Gastroesophageal sphincter (tissue), 4 donors: ENCODE measurements at regions not wholly inside any gene's neighbourhood (a gene's known extent, or its start where the extent isn't known, plus 50 kb on each side); places are given as distances from the start of the nearest gene placed in this dataset.

Experiments
- ATAC-seq: fragments of 150-250 bp; one replicate; pipeline ENCODE4 v1.9.1; 2016; ENCODE audit warnings: mild to moderate bottlenecking, moderate library complexity
- H3K27ac ChIP-seq, 4 donors: fragments of 200-600 bp; sonication (generic) in 3 of 4; 1 replicate in 3 of 4; 2 replicates in 1 of 4; pipeline ENCODE4 v1.5.1; 2016 to 2019
- H3K27me3 ChIP-seq: fragments of 200-600 bp; sonication (generic); one replicate; pipeline ENCODE4 v1.5.1; 2019
- H3K36me3 ChIP-seq, 2 donors: fragments of 200-600 bp; sonication (generic); one replicate each; pipeline ENCODE4 v1.5.1; 2019; ENCODE audit warnings: control low read depth in 1 of 2
- H3K4me1 ChIP-seq, 3 donors: fragments of 200-600 bp; sonication (generic); 1 replicate in 2 of 3; 2 replicates in 1 of 3; pipeline ENCODE4 v1.5.1; 2016 to 2019; ENCODE audit warnings: control low read depth in 2 of 3
- H3K4me3 ChIP-seq, 2 donors: fragments of 200-600 bp; sonication (generic); one replicate each; pipeline ENCODE4 v1.5.1; 2019; ENCODE audit warnings: mild to moderate bottlenecking in 1 of 2, moderate library complexity in 1 of 2
- H3K9me3 ChIP-seq, 3 donors: fragments of 200-600 bp; sonication (generic); one replicate each; pipeline ENCODE4 v1.5.1; 2017 to 2019; ENCODE audit warnings: control low read depth in 2 of 3
- CTCF ChIP-seq, 4 experiments: fragments of 200-600 bp in 2 of 4; fragments of 450-650 bp in 2 of 4; sonication (generic) in 1 of 4; IDR thresholded peaks; one replicate each; pipeline ENCODE4 v1.5.1; 2017 to 2019; ENCODE audit warnings: antibody characterized with exemption in 4 of 4, mild to moderate bottlenecking in 2 of 4, moderate library complexity in 2 of 4
- EP300 ChIP-seq: sonication (generic); formaldehyde crosslinking; IDR thresholded peaks from one replicate; pipeline ENCODE4 v1.6.1; 2017; ENCODE audit warnings: antibody characterized with exemption, mild to moderate bottlenecking
- POLR2A ChIP-seq, 2 donors: fragments of 450-650 bp; IDR thresholded peaks; one replicate each; pipeline ENCODE4 v1.6.1; 2017; ENCODE audit warnings: antibody characterized with exemption in 2 of 2, mild to moderate bottlenecking in 2 of 2, moderate library complexity in 1 of 2
- POLR2AphosphoS5 ChIP-seq: sonication (generic); formaldehyde crosslinking; IDR thresholded peaks from one replicate; pipeline ENCODE4 v1.6.1; 2017; ENCODE audit warnings: antibody characterized with exemption
- WGBS, 2 donors: methylation state at CpG; one replicate each; pipeline ENCODE4 v1.1.5; 2018; ENCODE audit warnings: low coverage in 1 of 2; 5-methylcytosine and 5-hydroxymethylcytosine counted together

GRCh38 chr1:213727853-213728592, 259.8 kb upstream of the PROX1 start:
- H3K9me3 ChIP-seq, result peaks cover 0 to 4% (median 0%) of the 10 kb centered on the region in 3 donors
- whole genome bisulfite sequencing, 2 donors, result 69 to 82% methylated on average over 18 to 20 of the region's 20 CpGs

DNA sequence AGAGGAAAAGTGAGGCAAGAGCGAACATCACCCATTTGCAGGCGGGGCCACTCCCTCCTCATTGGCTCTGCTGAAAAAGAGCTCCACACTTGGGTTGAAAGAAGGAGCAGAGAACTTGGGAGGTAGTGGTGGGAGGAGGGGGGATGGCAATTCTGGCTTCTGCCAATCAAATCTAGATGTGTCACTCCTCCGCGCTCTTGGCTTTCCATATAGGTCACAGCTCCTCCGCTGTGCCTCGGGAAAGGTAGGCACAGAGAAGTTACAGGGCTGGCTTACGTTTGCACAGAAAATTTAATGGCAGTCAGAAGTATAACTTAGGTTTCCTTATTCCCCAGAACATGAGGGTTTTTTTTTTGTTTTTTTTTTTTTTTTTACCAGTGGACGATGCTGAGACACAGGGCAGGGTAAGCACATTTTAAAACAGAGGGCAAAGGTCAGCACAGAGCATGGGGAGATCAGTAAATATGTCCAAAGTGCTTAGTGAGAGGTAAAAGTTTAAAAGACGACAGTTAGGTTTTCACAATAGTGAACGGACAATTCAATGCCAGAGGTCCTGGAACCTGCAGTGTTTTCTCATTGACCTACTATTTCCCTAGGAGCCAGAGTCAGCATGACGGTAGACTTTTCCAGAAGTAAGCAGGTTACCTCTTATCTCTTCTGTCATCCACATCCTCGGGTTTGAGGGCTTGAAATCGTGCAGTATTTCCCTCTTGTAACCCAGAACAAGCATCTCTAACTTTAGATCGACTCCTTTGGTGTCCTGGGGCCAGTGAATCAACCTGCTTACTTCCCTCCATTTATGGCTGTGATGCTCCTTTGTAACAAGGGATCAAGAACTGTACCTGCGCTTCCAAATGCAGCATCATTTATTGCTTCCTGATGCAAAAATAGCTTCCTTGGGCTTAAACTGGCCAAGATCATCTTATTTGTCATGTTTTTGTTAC, 258.9 kb upstream of the PROX1 start:
- ATAC-seq, result no peak
- H3K9me3 ChIP-seq, result peaks cover 0 to 4% (median 0%) of the 10 kb centered on the region in 3 donors
- H3K36me3 ChIP-seq, result no peaks in the 10 kb centered on the region
- 73 to 84% methylated on average over 11 to 14 of the region's 15 CpGs for WGBS, 2 donors
- TF ChIP-seq CTCF (IDR thresholded peaks at IDR 0.05), result no peak
- no peak for TF ChIP-seq EP300
- no peak for TF ChIP-seq POLR2AphosphoS5
- no peak for TF ChIP-seq POLR2A (IDR thresholded peaks at IDR 0.05)
- H3K27ac ChIP-seq, result no peak overlapping the region
- no peak overlapping the region for H3K4me3 ChIP-seq
- H3K4me1 ChIP-seq, result peaks cover 0 to 12% (median 0%) of the 10 kb centered on the region in 3 donors
- no peaks in the 10 kb centered on the region for H3K27me3 ChIP-seq

More at GRCh38 chr1:213727853-213728592, 259.8 kb upstream of the PROX1 start:
- Histone ChIP-seq H3K36me3 (no peaks in the 10 kb centered on the region), H3K4me3 (no peak overlapping the region), H3K27me3 (no peaks in the 10 kb centered on the region), H3K4me1 (peaks cover 0 to 12% (median 0%) of the 10 kb centered on the region in 3 donors), H3K27ac (no peak overlapping the region)
- ATAC-seq, result no peak
- TF ChIP-seq POLR2A (IDR thresholded peaks at IDR 0.05) (no peak), POLR2AphosphoS5 (no peak), EP300 (no peak), CTCF (IDR thresholded peaks at IDR 0.05) (no peak)

DNA sequence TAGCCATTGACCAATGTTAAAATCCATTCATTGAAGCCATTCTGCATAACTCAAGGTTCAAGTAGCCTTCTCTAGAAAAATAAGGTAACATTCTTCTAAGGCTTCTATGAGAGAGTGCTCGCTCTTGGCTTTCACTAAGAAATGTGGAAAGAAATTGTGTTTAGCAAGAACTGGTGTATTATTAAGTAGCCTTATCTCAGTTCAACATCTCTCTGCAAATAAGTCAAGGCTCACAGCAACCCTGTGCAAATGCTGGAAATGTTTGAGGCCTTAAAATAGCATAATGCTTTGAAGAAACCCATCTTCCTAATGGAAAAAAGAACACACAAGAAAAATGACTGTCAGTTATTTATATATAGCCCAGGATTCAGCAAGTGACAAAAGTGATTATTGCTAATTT, 254.1 kb upstream of the PROX1 start:
- H3K36me3 ChIP-seq, result no peaks in the 10 kb centered on the region
- no peaks in the 10 kb centered on the region for H3K27me3 ChIP-seq
- H3K9me3 ChIP-seq, result peaks cover 0 to 4% (median 0%) of the 10 kb centered on the region in 3 donors
- no peak overlapping the region for H3K27ac ChIP-seq
- TF ChIP-seq CTCF (IDR thresholded peaks at IDR 0.05) (no peak), POLR2A (IDR thresholded peaks at IDR 0.05) (no peak), POLR2AphosphoS5 (no peak), EP300 (no peak)
- WGBS, 2 donors, result 75 to 100% methylated on average over 1 of the region's 1 CpG
- no peak for ATAC-seq
- H3K4me1 ChIP-seq, result no peaks in the 10 kb centered on the region
- no peak overlapping the region for H3K4me3 ChIP-seq

DNA sequence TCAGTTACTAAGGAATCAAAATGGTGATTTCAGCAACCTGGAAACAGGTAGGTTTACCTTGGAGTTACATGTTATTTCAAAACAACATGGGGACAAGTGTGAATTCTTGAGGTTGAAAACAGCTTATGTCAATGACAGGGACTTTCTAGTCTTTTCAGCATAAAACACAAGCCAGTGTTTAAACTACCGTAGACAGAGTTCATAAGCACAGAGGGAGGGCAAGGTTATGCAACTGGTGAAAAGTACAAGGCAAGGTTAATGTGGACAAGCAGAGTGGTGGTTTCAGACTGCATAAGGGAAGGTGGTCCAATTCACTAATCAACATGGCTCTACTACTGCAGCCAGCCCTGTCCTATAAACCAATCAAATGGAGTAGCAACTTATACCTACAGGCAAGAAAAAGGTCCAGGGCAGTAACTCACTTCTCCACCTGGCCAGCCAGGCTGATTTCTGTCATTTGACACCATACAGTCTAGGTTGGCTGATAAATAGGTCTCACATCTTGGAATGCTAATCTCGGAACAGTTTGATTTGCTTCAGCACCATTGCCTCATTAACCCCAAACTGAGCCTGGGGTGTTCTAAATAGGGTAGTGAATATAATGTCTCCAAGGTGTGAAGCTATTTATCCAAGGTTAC, 250.3 kb upstream of the PROX1 start:
- Histone ChIP-seq H3K27ac (no peak overlapping the region), H3K36me3 (no peaks in the 10 kb centered on the region), H3K9me3 (peaks cover 0 to 3% (median 0%) of the 10 kb centered on the region in 3 donors), H3K27me3 (no peaks in the 10 kb centered on the region), H3K4me3 (no peak overlapping the region), H3K4me1 (no peaks in the 10 kb centered on the region)
- WGBS, 2 donors, result 44 to 60% methylated on average over 1 to 2 of the region's 2 CpGs
- no peak for TF ChIP-seq CTCF (IDR thresholded peaks at IDR 0.05)
- no peak for ATAC-seq
